PFSK-1 (cell line): ENCODE measurements at regions not wholly inside any gene's neighbourhood (a gene's known extent, or its start where the extent isn't known, plus 50 kb on each side); places are given as distances from the start of the nearest gene placed in this dataset.

Experiments
- POLR2AphosphoS5 ChIP-seq: IDR thresholded peaks from 2 replicates; pipeline ENCODE4 v1.6.1; 2012; ENCODE audit warnings: low read depth, mild to moderate bottlenecking, control low read depth, low read length, moderate library complexity
- REST ChIP-seq, 2 experiments: IDR thresholded peaks; 2 replicates each; pipeline versions ENCODE4 v1.6.1 to v1.8.0; 2011 to 2012; ENCODE audit warnings: low read depth in 2 of 2, low read length in 2 of 2, control low read depth in 1 of 2, inconsistent platforms in 1 of 2, mild to moderate bottlenecking in 1 of 2, moderate library complexity in 1 of 2; ENCODE audit not compliant: insufficient read depth in 1 of 2
- TAF1 ChIP-seq: IDR thresholded peaks from 2 replicates; pipeline ENCODE4 v1.6.1; 2012; ENCODE audit warnings: low read length, control low read depth, borderline replicate concordance; ENCODE audit not compliant: insufficient read depth

- TF ChIP-seq POLR2AphosphoS5: no peak
- TF ChIP-seq TAF1: no peak
- no peak for TF ChIP-seq REST (IDR thresholded peaks at IDR 0.05; ENCODE audit: insufficient read depth in 1 of 2, low read depth in 2 of 2, low read length in 2 of 2)
Observed at GRCh38 chr4:151563194-151563593, 154.2 kb downstream of the FHIP1A start.
